ENCODE measurements at regions not wholly inside any gene's neighbourhood (a gene's known extent, or its start where the extent isn't known, plus 50 kb on each side); places are given as distances from the start of the nearest gene placed in this dataset.

GRCh38 chr22:46078241-46079092 is 71.9 kb upstream of the PPARA start:
- peak; percentile 11 to 41 for DNase-seq
- H3K4me1 ChIP-seq: peaks cover 31 to 66% of the 10 kb centered on the region in 2 donors
- intact Hi-C loops (cut with DNase I): no loop called here

GRCh38 chr22:46079093-46079860 is 71.0 kb upstream of the PPARA start:
- intact Hi-C loops (cut with DNase I): no loop called here
- Histone ChIP-seq H3K4me1 (peaks cover 32 to 65% of the 10 kb centered on the region in 2 donors), H3K36me3 (no peaks in the 10 kb centered on the region), H3K9me3 (no peaks in the 10 kb centered on the region), H3K27ac (peak overlapping the region; percentile 95 to 97 (median 97)), H3K27me3 (no peaks in the 10 kb centered on the region), H3K4me3 (replicated peaks in 1 of 3) (peak overlapping the region in 1 of 3 donors; percentile 20)
- TF ChIP-seq POLR2A (IDR thresholded peaks at IDR 0.05): no peak
- no peak for TF ChIP-seq CTCF (IDR thresholded peaks at IDR 0.05)
- peak in 1 of 2 donors; percentile 2 for DNase-seq
- WGBS, 2 donors: 59 to 70% methylated on average over 8 to 16 of the region's 21 CpGs

More at GRCh38 chr22:46078241-46079092, 71.9 kb upstream of the PPARA start:
- no peaks in the 10 kb centered on the region for H3K36me3 ChIP-seq
- H3K4me3 ChIP-seq (replicated peaks in 1 of 3): peak overlapping the region in 1 of 3 donors; percentile 20
- WGBS, 2 donors: 64 to 66% methylated on average over 17 to 18 of the region's 40 CpGs
- H3K27me3 ChIP-seq: no peaks in the 10 kb centered on the region
- peak overlapping the region; percentile 95 to 97 (median 97) for H3K27ac ChIP-seq
- TF ChIP-seq POLR2A (IDR thresholded peaks at IDR 0.05): peak in 1 of 2 donors; percentile 35
- no peak for TF ChIP-seq CTCF (IDR thresholded peaks at IDR 0.05)
- H3K9me3 ChIP-seq: no peaks in the 10 kb centered on the region

DNA sequence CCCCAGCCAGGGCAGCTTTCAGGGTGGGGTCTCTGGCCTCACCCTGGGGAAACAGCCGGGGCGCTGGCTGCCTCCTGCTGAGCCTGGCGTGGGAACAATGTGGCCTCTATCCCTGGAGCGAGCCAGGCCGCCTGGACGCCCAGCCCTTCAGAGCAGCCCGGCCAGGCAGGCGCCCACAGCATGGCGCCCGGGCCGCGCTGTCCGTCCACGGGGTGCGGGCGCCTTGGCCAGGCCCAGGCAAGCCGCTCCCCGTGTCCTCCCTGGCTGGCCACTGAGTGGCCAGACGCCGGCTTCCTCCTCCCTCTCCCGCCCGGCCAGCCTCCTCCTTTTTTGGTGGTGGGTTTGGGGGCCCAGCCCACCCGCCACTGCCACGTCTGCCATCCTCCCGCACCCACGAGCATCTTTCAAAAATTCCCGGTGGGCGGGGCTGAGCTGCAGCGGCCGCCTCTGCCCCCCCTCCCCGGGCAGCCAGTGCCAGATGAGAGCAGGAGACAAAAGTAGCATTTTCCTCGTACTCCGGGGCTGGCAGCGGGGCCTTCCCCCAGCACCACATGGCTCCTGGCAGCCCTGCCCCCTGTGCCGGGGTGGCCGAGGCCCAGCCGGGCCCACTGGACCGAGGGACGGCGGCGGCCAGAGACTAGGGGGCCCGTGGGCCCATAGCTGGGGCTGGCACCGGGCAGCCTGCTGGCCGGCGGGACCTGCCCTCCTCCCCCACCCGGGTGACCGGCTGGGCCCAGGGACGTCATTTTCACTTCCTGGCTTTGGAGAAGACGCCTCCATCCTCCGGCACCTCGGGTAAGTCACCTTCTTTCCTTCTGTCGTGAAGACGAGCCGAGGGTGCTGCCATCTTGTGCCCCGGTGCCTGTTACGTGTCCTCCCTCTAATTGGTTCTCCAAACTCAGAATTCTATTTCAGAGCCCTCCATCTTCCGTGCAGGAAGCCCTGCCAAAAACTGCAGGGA is 70.2 kb upstream of the PPARA start:
- peaks cover 32 to 65% of the 10 kb centered on the region in 2 donors for H3K4me1 ChIP-seq
- H3K27me3 ChIP-seq: no peaks in the 10 kb centered on the region
- H3K36me3 ChIP-seq: no peaks in the 10 kb centered on the region
- H3K9me3 ChIP-seq: no peaks in the 10 kb centered on the region
- TF ChIP-seq CTCF (IDR thresholded peaks at IDR 0.05): no peak
- no peak for TF ChIP-seq POLR2A (IDR thresholded peaks at IDR 0.05)
- WGBS, 2 donors: 65 to 73% methylated on average over 15 to 45 of the region's 57 CpGs
- peak overlapping the region in 1 of 3 donors; percentile 20 for H3K4me3 ChIP-seq (replicated peaks in 1 of 3)
- intact Hi-C loops (cut with DNase I): no loop called here
- DNase-seq: peak; percentile 29 to 31
- H3K27ac ChIP-seq: peak overlapping the region; percentile 95 to 97 (median 97)

- no peaks in the 10 kb centered on the region for H3K27me3 ChIP-seq
- intact Hi-C loops (cut with DNase I): no loop called here
- TF ChIP-seq POLR2A (IDR thresholded peaks at IDR 0.05): no peak
- TF ChIP-seq CTCF (IDR thresholded peaks at IDR 0.05): no peak
- peak overlapping the region in 2 of 3 donors; percentile 3 to 4 for H3K4me3 ChIP-seq (replicated peaks in 1 of 3)
- H3K9me3 ChIP-seq: no peaks in the 10 kb centered on the region
- peak overlapping the region; percentile 95 to 97 (median 97) for H3K27ac ChIP-seq
- WGBS, 2 donors: 71 to 85% methylated on average over 23 to 24 of the region's 25 CpGs
- DNase-seq: peak in 1 of 2 donors; percentile 2
- no peaks in the 10 kb centered on the region for H3K36me3 ChIP-seq
- peaks cover 30 to 65% of the 10 kb centered on the region in 2 donors for H3K4me1 ChIP-seq
Observed at GRCh38 chr22:46081036-46081830, 69.1 kb upstream of the PPARA start.

All from thyroid gland (tissue), 4 donors.